ENCODE measurements at regions not wholly inside any gene's neighbourhood (a gene's known extent, or its start where the extent isn't known, plus 50 kb on each side); places are given as distances from the start of the nearest gene placed in this dataset.
"Not testable (repeated sequence)": the region's sequence is repeated elsewhere in the genome, so short reads cannot be mapped to it uniquely, and the experiment has no call there.

GRCh38 chr2:238713198-238713826 lies 134.6 kb upstream of the TWIST2 start:
- no peak overlapping the region for H3K27ac ChIP-seq (ENCODE audit: low read depth, low read length)
- 80 to 93% (median 91%) methylated on average over 6 of the region's 6 CpGs for WGBS, 3 donors

DNA sequence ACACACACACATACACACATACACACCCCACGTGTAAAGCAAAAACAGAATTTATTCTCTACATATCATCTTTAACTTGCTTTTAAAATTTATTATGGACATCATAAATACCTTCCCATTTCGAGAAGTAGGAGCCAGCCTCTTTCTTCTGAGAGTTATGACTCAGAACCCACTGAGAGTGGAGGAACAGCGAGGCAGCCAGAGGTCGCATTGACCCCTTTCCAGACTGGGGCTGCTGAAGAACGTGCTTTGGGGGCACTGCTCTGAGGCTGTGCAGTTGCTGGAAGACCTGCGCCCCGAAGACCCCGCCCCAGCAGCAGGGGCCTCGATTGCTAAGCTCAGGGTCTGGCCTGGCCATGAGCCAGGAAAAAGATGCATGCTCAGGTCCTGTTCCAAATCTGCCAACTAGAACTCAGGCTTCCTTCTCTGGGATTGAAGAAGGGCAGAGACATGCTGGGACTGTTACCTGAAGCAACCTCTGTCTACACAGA lies 133.8 kb upstream of the TWIST2 start:
- 54 to 69% (median 65%) methylated on average over 9 of the region's 9 CpGs for WGBS, 3 donors
- no peak overlapping the region for H3K27ac ChIP-seq (ENCODE audit: low read depth, low read length)

GRCh38 chr2:238716171-238716570 lies 131.7 kb upstream of the TWIST2 start:
- 79 to 83% (median 81%) methylated on average over 12 of the region's 12 CpGs for WGBS, 3 donors
- no peak overlapping the region for H3K27ac ChIP-seq (ENCODE audit: low read depth, low read length)

- no peak overlapping the region for H3K27ac ChIP-seq (ENCODE audit: low read depth, low read length)
- WGBS, 3 donors = 48 to 83% (median 75%) methylated on average over 17 of the region's 17 CpGs
Observed at GRCh38 chr2:238716585-238716984, 131.3 kb upstream of the TWIST2 start.

- H3K27ac ChIP-seq (ENCODE audit: low read depth, low read length) = no peak overlapping the region
- WGBS, 3 donors = 81 to 83% (median 82%) methylated on average over 9 of the region's 9 CpGs
Observed at GRCh38 chr2:238717084-238717483, 130.8 kb upstream of the TWIST2 start.

GRCh38 chr2:238719641-238720040 lies 128.2 kb upstream of the TWIST2 start:
- H3K27ac ChIP-seq (ENCODE audit: low read depth, low read length) = no peak overlapping the region
- WGBS, 3 donors = 83 to 89% (median 84%) methylated on average over 10 of the region's 10 CpGs

DNA sequence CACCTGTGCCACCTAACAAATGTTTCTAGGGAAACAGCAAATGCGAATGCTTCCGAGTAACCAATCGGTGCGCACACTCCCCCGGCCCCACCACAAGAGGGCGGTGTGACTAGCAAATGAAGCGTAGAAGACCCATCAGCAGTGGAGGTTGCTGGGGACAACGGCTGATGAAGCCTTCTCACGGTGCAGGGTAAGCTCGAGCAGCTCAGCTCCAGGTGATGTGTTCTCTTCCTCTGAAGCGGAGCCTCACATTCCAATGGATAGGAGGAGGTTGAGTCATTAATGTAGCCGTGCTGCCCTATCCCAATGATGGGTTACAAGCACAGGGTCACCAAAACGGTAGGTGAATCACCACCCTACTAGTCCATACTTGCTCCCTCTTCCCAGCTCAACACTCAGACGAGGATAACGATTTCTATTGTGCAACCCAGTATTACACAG lies 127.6 kb upstream of the TWIST2 start:
- WGBS, 3 donors = 28 to 45% (median 40%) methylated on average over 15 of the region's 15 CpGs
- H3K27ac ChIP-seq (ENCODE audit: low read depth, low read length) = no peak overlapping the region

- WGBS, 3 donors = 89 to 95% (median 94%) methylated on average over 14 of the region's 14 CpGs
- no peak overlapping the region for H3K27ac ChIP-seq (ENCODE audit: low read depth, low read length)
Observed at GRCh38 chr2:238722181-238722580, 125.7 kb upstream of the TWIST2 start.

- 90 to 94% (median 91%) methylated on average over 31 to 33 of the region's 33 CpGs for WGBS, 3 donors
- no peak overlapping the region for H3K27ac ChIP-seq (ENCODE audit: low read depth, low read length)
Observed at GRCh38 chr2:238722883-238723282, 125.0 kb upstream of the TWIST2 start.

- H3K27ac ChIP-seq (ENCODE audit: low read depth, low read length) = not testable (repeated sequence)
- WGBS, 3 donors = 64 to 67% (median 66%) methylated on average over 8 of the region's 8 CpGs
Observed at GRCh38 chr2:238723740-238724320, 124.1 kb upstream of the TWIST2 start.

- WGBS, 3 donors = 58 to 76% (median 69%) methylated on average over 8 of the region's 8 CpGs
- H3K27ac ChIP-seq (ENCODE audit: low read depth, low read length) = no peak overlapping the region
Observed at GRCh38 chr2:238724728-238725127, 123.2 kb upstream of the TWIST2 start.

- no peak overlapping the region for H3K27ac ChIP-seq (ENCODE audit: low read depth, low read length)
- 70 to 87% (median 87%) methylated on average over 4 of the region's 4 CpGs for WGBS, 3 donors
Observed at GRCh38 chr2:238725298-238725697, 122.6 kb upstream of the TWIST2 start.

GRCh38 chr2:238726670-238727584 lies 121.0 kb upstream of the TWIST2 start:
- no peak overlapping the region for H3K27ac ChIP-seq (ENCODE audit: low read depth, low read length)
- 72 to 80% (median 76%) methylated on average over 17 of the region's 17 CpGs for WGBS, 3 donors

DNA sequence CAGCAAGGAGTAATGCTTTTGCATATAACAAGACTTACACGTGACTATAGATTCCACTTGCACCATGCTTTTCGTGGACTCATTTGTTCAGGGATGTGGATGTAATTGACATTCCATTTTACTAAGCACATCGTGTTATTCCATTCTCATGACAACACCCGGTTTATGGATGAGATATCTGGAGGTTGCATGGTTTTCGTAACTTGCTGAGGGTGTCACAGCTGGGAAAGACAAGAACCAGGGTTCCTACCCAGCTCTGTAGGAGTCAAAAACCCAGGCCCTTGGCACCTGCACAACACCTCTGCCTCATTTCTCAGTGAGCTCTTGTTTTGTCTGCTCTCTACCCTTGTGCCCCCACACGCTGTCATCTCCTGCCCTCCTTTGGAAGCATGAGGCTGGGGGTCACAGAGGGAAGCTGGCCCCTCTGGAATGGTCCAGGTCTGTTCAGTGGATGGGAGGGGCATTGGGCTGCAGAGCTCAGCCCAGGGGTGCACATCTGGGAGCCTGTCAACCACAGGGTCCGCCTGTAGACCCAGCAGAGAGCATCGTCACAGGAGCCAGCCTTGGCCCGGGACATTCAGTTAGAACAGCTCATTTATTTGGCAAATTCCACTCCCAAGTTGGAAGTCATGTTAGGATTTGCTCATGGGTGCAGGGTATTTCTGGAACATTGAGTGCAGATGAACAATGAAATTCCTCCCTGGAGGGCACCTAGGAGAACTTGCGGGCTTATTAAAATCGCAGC lies 120.1 kb upstream of the TWIST2 start:
- WGBS, 3 donors = 65 to 67% (median 65%) methylated on average over 11 of the region's 11 CpGs
- peak overlapping the region; percentile 20 for H3K27ac ChIP-seq (ENCODE audit: low read depth, low read length)

DNA sequence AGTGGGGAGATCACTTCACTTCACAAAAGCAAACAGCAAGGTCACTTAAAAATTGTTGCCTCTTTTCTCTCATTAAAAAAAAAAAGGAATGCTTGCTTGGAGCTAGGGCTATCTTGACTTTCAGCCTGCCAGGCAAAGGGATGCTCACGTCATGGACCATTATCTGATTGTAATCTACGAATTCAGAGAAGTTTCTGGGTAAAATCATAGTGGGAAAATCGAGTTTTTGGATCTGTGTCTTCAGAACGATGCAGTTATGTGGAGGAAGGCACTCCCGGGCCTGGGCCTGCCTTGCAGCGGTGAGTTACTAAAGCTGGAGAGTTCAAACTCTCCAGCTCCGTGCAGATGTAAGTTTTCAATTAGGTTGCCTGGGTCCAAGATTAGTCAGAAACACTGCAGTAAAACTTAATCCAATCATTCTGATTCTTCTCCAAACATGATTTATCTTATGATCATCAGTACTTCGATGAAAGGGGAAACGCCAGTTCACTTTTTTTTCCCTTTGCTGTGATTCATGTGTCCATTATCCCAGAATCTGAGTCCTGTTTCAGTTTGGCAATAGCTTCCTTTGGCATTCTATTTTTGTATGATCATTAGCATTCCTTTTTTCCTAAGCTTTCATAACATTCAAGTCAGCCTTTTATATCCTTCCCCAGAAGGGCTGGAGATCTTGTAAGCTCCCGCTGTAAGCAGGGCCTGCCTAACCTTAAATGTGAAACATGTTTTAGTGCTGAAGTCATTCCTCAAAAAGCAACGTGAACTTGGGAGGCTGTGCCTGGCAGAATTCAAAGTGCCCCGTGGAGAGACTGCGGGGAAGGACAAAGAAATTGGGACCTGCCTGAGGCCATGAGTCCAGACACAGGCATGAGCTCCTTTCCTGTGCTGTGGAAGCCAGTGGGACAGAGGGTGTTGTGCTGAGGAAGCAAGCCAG lies 119.3 kb upstream of the TWIST2 start:
- no peak overlapping the region for H3K27ac ChIP-seq (ENCODE audit: low read depth, low read length)
- 46 to 52% (median 47%) methylated on average over 13 of the region's 13 CpGs for WGBS, 3 donors

DNA sequence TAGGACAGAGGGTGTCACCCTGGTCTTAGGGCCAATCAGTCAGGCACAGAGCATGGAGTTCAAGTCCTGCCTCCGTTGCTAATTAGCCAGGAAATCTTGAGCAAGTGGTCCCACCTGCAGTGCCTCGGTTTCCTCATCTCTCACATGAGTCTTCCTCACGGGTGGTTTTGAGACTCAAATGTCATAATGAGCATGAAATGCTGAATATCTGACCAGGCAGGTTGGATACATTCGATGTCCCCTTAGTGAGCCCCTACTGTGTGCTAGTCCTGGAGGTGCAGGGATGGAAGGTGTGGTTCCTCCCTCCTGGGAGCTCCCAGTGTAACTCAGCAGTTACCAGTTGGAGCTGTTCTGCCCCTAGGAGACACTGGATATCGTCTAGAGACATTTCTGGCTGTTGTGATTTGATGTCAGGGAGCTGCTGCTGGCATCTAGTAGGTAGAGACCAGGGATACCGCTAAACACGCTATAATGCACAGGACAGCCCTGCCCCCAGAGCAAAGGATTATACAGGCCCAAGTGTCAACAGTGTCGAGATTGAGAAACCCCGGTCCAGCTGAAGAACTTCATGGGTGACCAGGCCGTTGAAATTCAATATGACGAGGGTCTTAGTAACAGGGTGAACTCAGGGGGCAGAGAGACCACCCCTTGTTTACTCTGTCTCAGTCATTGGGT lies 118.5 kb upstream of the TWIST2 start:
- WGBS, 3 donors = 73 to 84% (median 74%) methylated on average over 11 of the region's 11 CpGs
- H3K27ac ChIP-seq (ENCODE audit: low read depth, low read length) = peak overlapping the region; percentile 13
